ENCODE measurements at regions not wholly inside any gene's neighbourhood (a gene's known extent, or its start where the extent isn't known, plus 50 kb on each side); places are given as distances from the start of the nearest gene placed in this dataset.

- Histone ChIP-seq H3K4me3 (ENCODE audit: low read depth, low read length, poor library complexity, severe bottlenecking) (no peak overlapping the region), H3K4me1 (ENCODE audit: insufficient read depth, low read length, poor library complexity, severe bottlenecking) (peaks cover 11% of the 10 kb centered on the region), H3K27me3 (replicated peaks; ENCODE audit: insufficient read depth, low read depth, low read length, poor library complexity) (no peaks in the 10 kb centered on the region), H3K36me3 (ENCODE audit: insufficient read depth, low read length, poor library complexity, severe bottlenecking) (no peaks in the 10 kb centered on the region), H3K27ac (ENCODE audit: low read depth, low read length, poor library complexity, severe bottlenecking) (no peak overlapping the region), H3K9me3 (ENCODE audit: low read depth, low read length, poor library complexity, severe bottlenecking) (no peaks in the 10 kb centered on the region)
- ChIA-PET CTCF (no interaction called here), POLR2A (ENCODE audit: low non-redundant PET) (no interaction called here)
- no peak for TF ChIP-seq EZH2 (IDR thresholded peaks at IDR 0.05; ENCODE audit: borderline replicate concordance, low read depth, low read length, poor library complexity, severe bottlenecking)
- no peak for TF ChIP-seq CTCF (conservative IDR thresholded peaks at IDR 0.05; ENCODE audit: low read depth, low read length)
- no TSS peak for BruUV-seq (replicated peaks)
- DNase-seq (ENCODE audit: low spot score), result no peak
- intact Hi-C loops (cut with micrococcal nuclease; ENCODE audit: unreplicated experiment), result no loop called here
Observed at GRCh38 chr15:62607643-62608042, 434.9 kb upstream of the TPM1 start.

GRCh38 chr15:62608369-62608768, 434.2 kb upstream of the TPM1 start:
- BruUV-seq (replicated peaks), result no TSS peak
- ChIA-PET CTCF (no interaction called here), POLR2A (ENCODE audit: low non-redundant PET) (no interaction called here)

GRCh38 chr15:62610265-62610869, 432.2 kb upstream of the TPM1 start:
- Histone ChIP-seq H3K36me3 (ENCODE audit: insufficient read depth, low read length, poor library complexity, severe bottlenecking) (no peaks in the 10 kb centered on the region), H3K4me3 (ENCODE audit: low read depth, low read length, poor library complexity, severe bottlenecking) (no peak overlapping the region), H3K27ac (ENCODE audit: low read depth, low read length, poor library complexity, severe bottlenecking) (no peak overlapping the region), H3K9me3 (ENCODE audit: low read depth, low read length, poor library complexity, severe bottlenecking) (no peaks in the 10 kb centered on the region), H3K4me1 (ENCODE audit: insufficient read depth, low read length, poor library complexity, severe bottlenecking) (no peaks in the 10 kb centered on the region), H3K27me3 (replicated peaks; ENCODE audit: insufficient read depth, low read depth, low read length, poor library complexity) (no peaks in the 10 kb centered on the region)
- no peak for TF ChIP-seq EZH2 (IDR thresholded peaks at IDR 0.05; ENCODE audit: borderline replicate concordance, low read depth, low read length, poor library complexity, severe bottlenecking)
- TF ChIP-seq CTCF (conservative IDR thresholded peaks at IDR 0.05; ENCODE audit: low read depth, low read length), result no peak
- no peak for DNase-seq (ENCODE audit: low spot score)
- ChIA-PET CTCF (no interaction called here), POLR2A (ENCODE audit: low non-redundant PET) (interaction anchor here (0.5 kb wide), 1 partner anchor 14 kb away, joined by 7 read pairs; no protein-coding TSS in a partner anchor)
- no TSS peak for BruUV-seq (replicated peaks)
- intact Hi-C loops (cut with micrococcal nuclease; ENCODE audit: unreplicated experiment), result no loop called here

More at GRCh38 chr15:62608369-62608768, 434.2 kb upstream of the TPM1 start:
- H3K27me3 ChIP-seq (replicated peaks; ENCODE audit: insufficient read depth, low read depth, low read length, poor library complexity), result no peaks in the 10 kb centered on the region
- intact Hi-C loops (cut with micrococcal nuclease; ENCODE audit: unreplicated experiment), result no loop called here
- H3K4me1 ChIP-seq (ENCODE audit: insufficient read depth, low read length, poor library complexity, severe bottlenecking), result peaks cover 11% of the 10 kb centered on the region
- no peaks in the 10 kb centered on the region for H3K36me3 ChIP-seq (ENCODE audit: insufficient read depth, low read length, poor library complexity, severe bottlenecking)
- no peak overlapping the region for H3K4me3 ChIP-seq (ENCODE audit: low read depth, low read length, poor library complexity, severe bottlenecking)
- no peak overlapping the region for H3K27ac ChIP-seq (ENCODE audit: low read depth, low read length, poor library complexity, severe bottlenecking)
- DNase-seq (ENCODE audit: low spot score), result no peak
- TF ChIP-seq CTCF (conservative IDR thresholded peaks at IDR 0.05; ENCODE audit: low read depth, low read length) (no peak), EZH2 (IDR thresholded peaks at IDR 0.05; ENCODE audit: borderline replicate concordance, low read depth, low read length, poor library complexity, severe bottlenecking) (no peak)
- H3K9me3 ChIP-seq (ENCODE audit: low read depth, low read length, poor library complexity, severe bottlenecking), result no peaks in the 10 kb centered on the region

Measured in A673 (cell line).